ENCODE measurements at regions not wholly inside any gene's neighbourhood (a gene's known extent, or its start where the extent isn't known, plus 50 kb on each side); places are given as distances from the start of the nearest gene placed in this dataset.

GRCh38 chr6:120924214-120924613 is 410.1 kb downstream of the TBC1D32 start:
- DNase-seq = no peak

GRCh38 chr6:120918137-120918536 is 416.1 kb downstream of the TBC1D32 start:
- no peak for DNase-seq

- no peak for DNase-seq
Measured at GRCh38 chr6:120916844-120917243, 417.4 kb downstream of the TBC1D32 start.

GRCh38 chr6:120913486-120913885 is 420.8 kb downstream of the TBC1D32 start:
- no peak for DNase-seq

- no peak for DNase-seq
Measured at GRCh38 chr6:120908767-120909166, 425.5 kb downstream of the TBC1D32 start.

GRCh38 chr6:120903836-120904235 is 430.4 kb downstream of the TBC1D32 start:
- no peak for DNase-seq

GRCh38 chr6:120899932-120900331 is 434.3 kb downstream of the TBC1D32 start:
- no peak for DNase-seq

- DNase-seq = no peak
Measured at GRCh38 chr6:120894077-120894476, 440.2 kb downstream of the TBC1D32 start.

GRCh38 chr6:120876931-120877330 is 457.3 kb downstream of the TBC1D32 start:
- DNase-seq = no peak

GRCh38 chr6:120876424-120876823 is 457.9 kb downstream of the TBC1D32 start:
- no peak for DNase-seq

GRCh38 chr6:120875900-120876299 is 458.4 kb downstream of the TBC1D32 start:
- no peak for DNase-seq

- no peak for DNase-seq
Measured at GRCh38 chr6:120874422-120874821, 459.9 kb downstream of the TBC1D32 start.

- no peak for DNase-seq
Measured at GRCh38 chr6:120873125-120873865, 461.0 kb downstream of the TBC1D32 start.

GRCh38 chr6:120872262-120872578 is 462.1 kb downstream of the TBC1D32 start:
- DNase-seq = no peak

- no peak for DNase-seq
Measured at GRCh38 chr6:120871416-120872261, 462.6 kb downstream of the TBC1D32 start.

- no peak for DNase-seq
Measured at GRCh38 chr6:120869397-120869796, 464.9 kb downstream of the TBC1D32 start.

GRCh38 chr6:120857422-120857821 is 476.9 kb downstream of the TBC1D32 start:
- no peak for DNase-seq

- no peak for DNase-seq
Measured at GRCh38 chr6:120854583-120854982, 479.7 kb downstream of the TBC1D32 start.

- DNase-seq = no peak
Measured at GRCh38 chr6:120853489-120853888, 480.8 kb downstream of the TBC1D32 start.

- DNase-seq = no peak
Measured at GRCh38 chr6:120852293-120852849, 481.9 kb downstream of the TBC1D32 start.

GRCh38 chr6:120826253-120826652 is 508.0 kb downstream of the TBC1D32 start:
- DNase-seq = no peak

GRCh38 chr6:120816794-120817193 is 517.5 kb downstream of the TBC1D32 start:
- no peak for DNase-seq

GRCh38 chr6:120805276-120805675 is 529.0 kb downstream of the TBC1D32 start:
- no peak for DNase-seq

- DNase-seq = no peak
Measured at GRCh38 chr6:120804612-120805011, 529.7 kb downstream of the TBC1D32 start.

Measured in T-helper 2 cell (primary cell).